ENCODE measurements at regions not wholly inside any gene's neighbourhood (a gene's known extent, or its start where the extent isn't known, plus 50 kb on each side); places are given as distances from the start of the nearest gene placed in this dataset.

DNA sequence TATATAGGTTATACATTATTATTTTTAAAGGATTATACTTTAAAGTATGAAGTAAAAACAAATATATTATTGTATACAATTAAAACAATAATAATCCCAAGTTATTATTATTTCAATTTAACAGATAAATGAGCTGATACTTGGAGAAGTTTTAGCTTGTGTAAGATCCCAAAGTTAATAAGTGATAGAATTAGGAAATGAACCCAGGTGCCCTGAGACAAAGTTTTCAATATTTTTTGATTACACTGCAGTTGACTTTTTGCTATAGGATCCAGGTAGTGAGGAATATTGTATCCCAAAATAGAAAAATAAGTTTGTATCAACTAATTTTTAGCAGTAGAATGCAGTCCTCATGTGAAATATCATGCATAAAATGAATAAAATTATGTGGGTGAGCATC, 543.2 kb upstream of the ZNF608 start:
- TF ChIP-seq, protein P1, sequence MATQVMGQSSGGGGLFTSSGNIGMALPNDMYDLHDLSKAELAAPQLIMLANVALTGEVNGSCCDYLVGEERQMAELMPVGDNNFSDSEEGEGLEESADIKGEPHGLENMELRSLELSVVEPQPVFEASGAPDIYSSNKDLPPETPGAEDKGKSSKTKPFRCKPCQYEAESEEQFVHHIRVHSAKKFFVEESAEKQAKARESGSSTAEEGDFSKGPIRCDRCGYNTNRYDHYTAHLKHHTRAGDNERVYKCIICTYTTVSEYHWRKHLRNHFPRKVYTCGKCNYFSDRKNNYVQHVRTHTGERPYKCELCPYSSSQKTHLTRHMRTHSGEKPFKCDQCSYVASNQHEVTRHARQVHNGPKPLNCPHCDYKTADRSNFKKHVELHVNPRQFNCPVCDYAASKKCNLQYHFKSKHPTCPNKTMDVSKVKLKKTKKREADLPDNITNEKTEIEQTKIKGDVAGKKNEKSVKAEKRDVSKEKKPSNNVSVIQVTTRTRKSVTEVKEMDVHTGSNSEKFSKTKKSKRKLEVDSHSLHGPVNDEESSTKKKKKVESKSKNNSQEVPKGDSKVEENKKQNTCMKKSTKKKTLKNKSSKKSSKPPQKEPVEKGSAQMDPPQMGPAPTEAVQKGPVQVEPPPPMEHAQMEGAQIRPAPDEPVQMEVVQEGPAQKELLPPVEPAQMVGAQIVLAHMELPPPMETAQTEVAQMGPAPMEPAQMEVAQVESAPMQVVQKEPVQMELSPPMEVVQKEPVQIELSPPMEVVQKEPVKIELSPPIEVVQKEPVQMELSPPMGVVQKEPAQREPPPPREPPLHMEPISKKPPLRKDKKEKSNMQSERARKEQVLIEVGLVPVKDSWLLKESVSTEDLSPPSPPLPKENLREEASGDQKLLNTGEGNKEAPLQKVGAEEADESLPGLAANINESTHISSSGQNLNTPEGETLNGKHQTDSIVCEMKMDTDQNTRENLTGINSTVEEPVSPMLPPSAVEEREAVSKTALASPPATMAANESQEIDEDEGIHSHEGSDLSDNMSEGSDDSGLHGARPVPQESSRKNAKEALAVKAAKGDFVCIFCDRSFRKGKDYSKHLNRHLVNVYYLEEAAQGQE (IDR thresholded peaks at IDR 0.05; ENCODE audit: insufficient read depth in 1 of 2, low read depth in 2 of 2, low read length in 1 of 2), result no peak
- TF ChIP-seq CTCF (IDR thresholded peaks at IDR 0.05), result no peak
- TF ChIP-seq POLR2AphosphoS5 (IDR thresholded peaks at IDR 0.05; ENCODE audit: low read depth, low read length), result no peak
- TF ChIP-seq TCF7L2 (IDR thresholded peaks at IDR 0.05; ENCODE audit: low read depth, low read length), result no peak
